Effector memory CD4-positive, alpha-beta T cell (primary cell): ENCODE measurements at regions not wholly inside any gene's neighbourhood (a gene's known extent, or its start where the extent isn't known, plus 50 kb on each side); places are given as distances from the start of the nearest gene placed in this dataset.

ENCODE experiments used
- DNase-seq, 3 donors: peaks; one replicate each; pipeline ENCODE4 v3.0.0-alpha.2; 2020
- H3K27ac ChIP-seq: 2 replicates; pipeline ENCODE4 v1.7.0; 2013; ENCODE audit warnings: mild to moderate bottlenecking, low read length, moderate library complexity; ENCODE audit not compliant: insufficient read depth, poor library complexity, severe bottlenecking
- H3K27me3 ChIP-seq: replicated peaks from 2 replicates; pipeline ENCODE4 v1.7.0; 2013; ENCODE audit warnings: mild to moderate bottlenecking, low read length; ENCODE audit not compliant: insufficient read depth, control insufficient read depth, poor library complexity, severe bottlenecking
- H3K36me3 ChIP-seq: 2 replicates; pipeline ENCODE4 v1.7.0; 2013; ENCODE audit warnings: mild to moderate bottlenecking, low read length, moderate library complexity; ENCODE audit not compliant: control insufficient read depth, insufficient read depth
- H3K4me1 ChIP-seq: 2 replicates; pipeline ENCODE4 v1.7.0; 2013; ENCODE audit warnings: low read length, mild to moderate bottlenecking; ENCODE audit not compliant: control insufficient read depth, insufficient read depth, poor library complexity, severe bottlenecking
- H3K4me3 ChIP-seq: 2 replicates; pipeline ENCODE4 v1.7.0; 2013; ENCODE audit warnings: low read length, low read depth, mild to moderate bottlenecking; ENCODE audit not compliant: insufficient read depth, poor library complexity, severe bottlenecking
- H3K9me3 ChIP-seq: 2 replicates; pipeline ENCODE4 v1.7.0; 2013; ENCODE audit warnings: mild to moderate bottlenecking, low read length, moderate library complexity; ENCODE audit not compliant: control insufficient read depth

DNA sequence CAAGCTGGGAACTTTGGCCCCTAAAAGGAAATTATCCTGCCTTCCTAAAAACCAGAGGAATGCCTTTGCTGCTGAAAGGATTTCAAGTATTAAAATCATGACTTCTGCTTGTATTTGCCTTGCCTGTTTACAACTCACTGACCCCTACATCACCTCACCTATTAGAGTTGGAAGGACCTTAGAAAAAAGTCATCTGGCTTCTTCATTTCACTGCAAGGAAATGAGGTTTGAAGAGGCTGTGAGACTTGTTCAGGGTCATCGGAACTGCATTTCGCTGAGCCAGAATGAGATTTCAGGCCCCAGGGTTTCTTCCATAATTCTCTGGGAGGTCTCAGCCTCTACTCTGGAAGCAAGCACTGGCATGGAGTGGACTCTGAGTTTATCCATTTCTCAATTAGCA, 304.1 kb downstream of the BUD13 start:
- no peaks in the 10 kb centered on the region for H3K9me3 ChIP-seq
- no peaks in the 10 kb centered on the region for H3K4me1 ChIP-seq
- H3K4me3 ChIP-seq, result no peak overlapping the region
- DNase-seq, result no peak
- H3K36me3 ChIP-seq, result no peaks in the 10 kb centered on the region
- H3K27ac ChIP-seq, result no peak overlapping the region
- H3K27me3 ChIP-seq, result no peaks in the 10 kb centered on the region

DNA sequence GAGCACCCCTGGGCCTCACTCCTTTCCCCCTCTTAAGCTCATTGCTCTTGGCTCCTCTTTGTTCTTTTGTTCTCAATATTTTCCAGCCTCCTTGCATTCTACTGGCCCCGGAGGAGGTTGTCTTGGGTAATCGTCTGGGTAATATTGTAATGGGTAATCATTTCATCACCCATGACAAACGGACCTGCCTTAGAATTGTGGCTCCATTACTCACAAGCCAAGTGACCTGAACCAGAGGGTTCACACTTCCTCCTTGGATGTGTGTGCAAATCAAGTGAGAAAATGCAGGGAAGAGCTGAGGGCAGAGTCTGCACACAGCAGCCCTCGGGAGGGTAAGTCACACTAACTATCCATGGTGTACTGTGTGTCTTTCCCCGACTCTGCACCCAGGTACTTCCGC, 305.0 kb downstream of the BUD13 start:
- H3K9me3 ChIP-seq, result no peaks in the 10 kb centered on the region
- H3K27me3 ChIP-seq, result no peaks in the 10 kb centered on the region
- H3K4me1 ChIP-seq, result no peaks in the 10 kb centered on the region
- no peak overlapping the region for H3K27ac ChIP-seq
- DNase-seq, result no peak
- H3K36me3 ChIP-seq, result no peaks in the 10 kb centered on the region
- no peak overlapping the region for H3K4me3 ChIP-seq

DNA sequence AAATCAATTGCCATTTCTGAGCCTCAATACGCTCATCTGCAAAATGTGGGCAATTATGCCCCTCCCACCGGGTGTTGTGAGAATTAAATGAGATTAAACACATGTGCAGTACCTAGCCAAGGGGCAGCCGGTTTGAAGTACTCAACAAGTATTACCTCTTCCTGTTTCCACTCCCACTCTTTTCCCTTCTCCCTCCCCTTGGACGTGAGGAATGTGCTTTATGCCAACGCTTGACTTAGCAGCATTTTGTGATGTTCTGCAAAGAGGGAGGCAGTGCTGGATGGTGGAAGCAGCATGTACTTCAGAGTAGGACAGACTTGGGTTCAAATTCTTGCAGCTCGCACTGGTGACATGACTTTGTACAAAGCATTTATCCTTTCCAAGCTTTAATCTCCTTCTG, 306.0 kb downstream of the BUD13 start:
- no peaks in the 10 kb centered on the region for H3K9me3 ChIP-seq
- no peaks in the 10 kb centered on the region for H3K27me3 ChIP-seq
- H3K4me3 ChIP-seq, result no peak overlapping the region
- no peak for DNase-seq
- no peaks in the 10 kb centered on the region for H3K4me1 ChIP-seq
- no peaks in the 10 kb centered on the region for H3K36me3 ChIP-seq
- H3K27ac ChIP-seq, result no peak overlapping the region

DNA sequence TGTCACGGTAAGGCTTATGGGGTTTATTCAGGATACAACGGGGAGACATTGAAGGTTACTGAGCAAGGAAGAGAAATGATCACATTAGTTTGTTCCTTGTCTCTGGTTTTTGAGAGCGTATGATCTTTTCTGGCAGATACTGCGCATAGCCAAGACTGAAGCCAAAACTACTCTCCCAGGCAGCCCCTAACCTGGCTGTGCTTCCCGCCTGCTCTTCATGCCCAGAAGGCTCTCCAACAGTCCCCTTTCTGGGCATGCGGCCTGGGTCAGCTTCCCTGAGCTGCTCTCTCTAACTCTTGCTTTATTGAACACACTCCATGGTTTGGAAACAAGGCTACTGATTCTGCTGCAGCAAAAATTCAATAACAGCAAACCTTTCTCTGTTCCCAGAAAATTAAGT, 306.6 kb downstream of the BUD13 start:
- Histone ChIP-seq H3K27ac (no peak overlapping the region), H3K4me1 (no peaks in the 10 kb centered on the region), H3K9me3 (no peaks in the 10 kb centered on the region), H3K27me3 (no peaks in the 10 kb centered on the region), H3K36me3 (no peaks in the 10 kb centered on the region), H3K4me3 (no peak overlapping the region)
- DNase-seq, result no peak

DNA sequence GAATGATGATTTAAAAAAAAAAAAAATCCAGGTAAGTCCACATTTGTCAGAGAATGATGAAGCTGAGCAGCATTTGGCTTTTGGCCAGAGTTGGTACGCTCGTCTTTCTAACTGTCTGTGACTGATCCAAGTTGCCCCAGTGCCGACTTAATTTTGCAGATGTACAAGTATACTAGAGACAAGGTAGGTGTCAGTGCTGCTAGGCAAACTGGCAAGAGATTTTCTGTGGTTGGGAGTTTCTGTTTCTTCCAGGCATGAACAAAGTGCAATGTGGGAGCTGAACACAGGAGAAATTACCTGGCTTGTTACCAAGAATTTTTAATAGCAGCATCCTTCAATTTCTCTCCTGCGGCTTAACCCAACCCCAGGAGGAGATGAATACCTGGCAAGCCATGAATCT, 307.7 kb downstream of the BUD13 start:
- Histone ChIP-seq H3K27ac (no peak overlapping the region), H3K9me3 (no peaks in the 10 kb centered on the region), H3K36me3 (no peaks in the 10 kb centered on the region), H3K4me3 (no peak overlapping the region), H3K4me1 (no peaks in the 10 kb centered on the region), H3K27me3 (no peaks in the 10 kb centered on the region)
- no peak for DNase-seq

DNA sequence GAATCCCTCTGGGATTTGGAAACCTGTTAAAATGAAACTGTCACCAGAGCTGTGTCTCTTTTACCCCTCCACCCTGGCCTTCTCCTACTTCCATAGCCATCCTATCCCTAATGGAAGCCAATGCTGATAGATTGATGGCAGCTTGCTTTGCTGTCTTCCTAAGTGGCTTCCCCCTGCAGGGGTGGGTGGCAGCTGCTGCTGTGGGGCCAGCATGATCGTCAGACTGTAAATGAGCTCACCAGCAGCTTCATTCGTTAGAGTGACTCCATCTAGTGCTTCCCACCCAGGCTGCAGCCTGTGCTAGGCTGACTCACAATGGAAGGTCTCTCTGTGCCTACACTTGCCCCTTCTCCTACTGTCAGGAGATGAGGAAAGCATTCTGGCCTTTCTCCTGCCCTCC, 311.0 kb downstream of the BUD13 start:
- Histone ChIP-seq H3K36me3 (no peaks in the 10 kb centered on the region), H3K4me1 (no peaks in the 10 kb centered on the region), H3K4me3 (no peak overlapping the region), H3K9me3 (no peaks in the 10 kb centered on the region), H3K27me3 (no peaks in the 10 kb centered on the region), H3K27ac (no peak overlapping the region)
- no peak for DNase-seq

DNA sequence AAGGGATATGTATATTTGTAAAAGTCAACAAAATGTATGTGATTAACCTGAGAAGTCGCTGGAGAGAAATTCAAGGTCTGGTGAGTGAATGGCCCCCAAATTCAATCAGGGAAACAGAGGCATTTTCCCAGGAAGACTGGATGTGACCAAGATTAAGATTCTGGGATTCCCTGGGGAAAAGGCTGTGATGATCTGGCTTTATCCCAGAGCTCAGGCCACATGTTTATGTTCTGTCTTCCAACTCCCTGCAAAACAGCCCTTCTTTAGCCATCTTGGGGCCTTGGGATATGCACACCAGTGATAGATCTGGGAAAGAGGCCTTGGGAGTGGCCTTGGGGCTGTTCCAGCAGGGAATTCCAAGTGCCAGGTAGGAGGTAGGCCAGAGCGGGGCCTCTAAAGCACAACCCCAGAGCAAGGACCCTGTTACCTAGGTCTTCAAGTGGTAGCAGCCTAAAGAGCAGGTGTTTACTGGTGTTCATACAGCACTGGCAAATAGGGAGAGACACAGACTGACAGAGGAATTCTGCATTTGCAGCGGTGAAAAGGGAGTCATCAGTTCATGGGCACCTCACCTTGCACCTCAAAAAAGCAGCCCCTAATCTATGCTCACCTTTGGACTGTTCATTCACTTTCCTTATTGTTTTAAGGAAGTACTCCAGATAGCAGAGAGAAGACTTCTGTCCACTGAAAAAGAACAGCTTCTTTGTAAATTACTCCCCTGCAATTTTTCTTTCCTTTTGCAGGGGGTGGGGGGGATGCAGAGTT, 312.4 kb downstream of the BUD13 start:
- H3K36me3 ChIP-seq, result no peaks in the 10 kb centered on the region
- no peak overlapping the region for H3K4me3 ChIP-seq
- no peaks in the 10 kb centered on the region for H3K4me1 ChIP-seq
- no peak for DNase-seq
- no peaks in the 10 kb centered on the region for H3K27me3 ChIP-seq
- H3K27ac ChIP-seq, result no peak overlapping the region
- no peaks in the 10 kb centered on the region for H3K9me3 ChIP-seq

DNA sequence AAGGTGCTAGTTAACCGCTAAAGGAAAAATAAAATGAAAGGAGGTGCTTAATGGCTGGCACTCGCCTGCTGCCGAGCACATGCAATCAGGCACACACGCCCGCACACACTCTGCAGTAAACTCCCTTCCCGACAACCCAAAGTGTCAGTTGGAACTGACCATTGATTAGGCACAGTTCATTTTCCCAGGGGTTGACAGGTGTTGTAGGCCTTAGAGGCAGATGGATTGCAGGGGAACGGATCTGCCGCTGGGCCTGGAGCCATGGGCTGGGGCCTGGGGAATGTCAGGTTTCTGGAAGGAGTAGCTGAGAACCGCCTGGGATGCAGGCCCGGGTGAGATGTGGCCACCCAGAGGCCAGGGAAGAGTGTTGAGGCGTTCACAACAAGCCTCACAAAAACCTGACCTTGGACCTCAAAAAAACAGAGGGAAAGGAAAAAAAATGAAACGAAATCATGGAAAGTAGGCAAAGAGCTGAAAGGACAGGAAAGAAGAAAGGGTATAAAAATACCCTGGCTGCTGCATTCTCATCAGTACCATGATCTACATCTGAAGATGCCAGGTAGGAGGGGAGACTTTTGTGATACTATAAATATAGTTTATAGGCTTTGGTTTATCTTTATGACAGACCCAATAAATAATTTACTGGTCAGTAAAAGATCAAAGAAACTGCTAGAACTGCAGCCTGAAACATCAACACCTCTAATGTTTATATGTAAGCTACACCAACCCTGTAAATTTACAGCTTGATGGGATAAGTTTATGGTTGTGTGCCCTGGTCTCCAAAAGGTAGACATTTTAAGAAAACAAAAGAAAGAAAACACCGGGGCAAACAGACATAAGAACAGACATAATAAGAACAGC, 313.4 kb downstream of the BUD13 start:
- Histone ChIP-seq H3K36me3 (no peaks in the 10 kb centered on the region), H3K27me3 (no peaks in the 10 kb centered on the region), H3K4me1 (no peaks in the 10 kb centered on the region), H3K9me3 (no peaks in the 10 kb centered on the region), H3K4me3 (no peak overlapping the region), H3K27ac (no peak overlapping the region)
- DNase-seq, result no peak

DNA sequence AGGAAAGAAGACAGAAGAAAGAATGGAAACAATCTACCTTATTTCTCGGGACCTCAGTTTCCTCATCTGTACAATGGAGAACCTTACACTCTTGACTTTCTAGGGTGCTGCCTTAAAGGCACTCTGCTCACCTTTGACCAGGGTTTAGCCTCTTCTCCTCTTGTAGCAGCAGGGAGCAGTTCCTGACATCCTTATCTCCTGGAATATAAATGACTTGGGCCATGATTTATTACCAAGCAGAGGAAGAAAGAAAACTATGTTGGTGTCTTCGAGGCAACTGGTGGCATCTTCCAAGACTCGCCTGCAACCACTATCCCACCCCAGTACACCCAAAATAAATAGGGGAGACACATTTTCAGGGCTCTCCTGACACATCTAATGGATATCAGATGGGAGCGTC, 314.2 kb downstream of the BUD13 start:
- no peaks in the 10 kb centered on the region for H3K9me3 ChIP-seq
- H3K36me3 ChIP-seq, result no peaks in the 10 kb centered on the region
- no peak overlapping the region for H3K4me3 ChIP-seq
- H3K27ac ChIP-seq, result no peak overlapping the region
- DNase-seq, result no peak
- no peaks in the 10 kb centered on the region for H3K27me3 ChIP-seq
- no peaks in the 10 kb centered on the region for H3K4me1 ChIP-seq

DNA sequence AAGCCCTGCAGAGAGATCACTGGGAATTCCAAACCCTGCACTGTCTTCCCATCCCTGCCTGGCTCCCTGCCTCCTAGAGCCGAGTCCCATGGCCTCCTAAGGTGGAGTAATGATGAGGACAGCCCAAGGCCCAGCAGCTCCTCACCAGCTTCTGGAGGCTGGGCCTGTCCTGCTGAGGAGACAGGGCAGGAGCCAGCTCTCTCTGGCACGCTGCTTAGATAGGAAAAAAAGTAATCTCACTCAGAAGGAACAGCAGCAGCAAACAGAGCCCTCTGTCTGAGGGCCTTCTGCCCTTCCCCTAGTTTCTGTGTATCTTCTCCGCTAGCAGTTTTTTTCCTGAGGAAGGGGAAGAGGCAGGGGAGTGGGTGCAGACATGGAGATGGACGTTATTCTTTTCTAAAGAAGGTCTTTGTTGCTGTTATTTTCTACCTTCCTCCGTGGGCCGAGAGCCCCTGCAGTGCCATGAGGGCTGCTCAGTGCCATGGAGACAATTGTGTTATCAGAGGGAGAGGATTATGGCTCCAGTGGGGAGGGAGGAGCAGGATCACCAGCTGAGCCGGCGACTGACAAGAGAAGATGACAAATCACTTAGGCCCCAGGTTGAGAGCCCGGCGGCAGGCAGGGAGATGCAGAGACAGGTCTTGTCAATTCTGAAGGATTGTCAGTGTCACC, 315.3 kb downstream of the BUD13 start:
- H3K36me3 ChIP-seq, result no peaks in the 10 kb centered on the region
- no peak for DNase-seq
- H3K27me3 ChIP-seq, result no peaks in the 10 kb centered on the region
- H3K9me3 ChIP-seq, result no peaks in the 10 kb centered on the region
- H3K4me3 ChIP-seq, result no peak overlapping the region
- no peaks in the 10 kb centered on the region for H3K4me1 ChIP-seq
- no peak overlapping the region for H3K27ac ChIP-seq
